Kidney epithelial cell (primary cell): ENCODE measurements at regions not wholly inside any gene's neighbourhood (a gene's known extent, or its start where the extent isn't known, plus 50 kb on each side); places are given as distances from the start of the nearest gene placed in this dataset.

Experiments
- DNase-seq: peaks from one replicate; pipeline ENCODE4 v3.0.0-alpha.2; 2010; ENCODE audit warnings: low read depth
- H3K27me3 ChIP-seq: 2 replicates; pipeline ENCODE4 v1.6.0; 2011; ENCODE audit warnings: low read length; ENCODE audit not compliant: control insufficient read depth, insufficient read depth
- H3K36me3 ChIP-seq: 2 replicates; pipeline ENCODE4 v1.5.1; 2011; ENCODE audit warnings: low read length; ENCODE audit not compliant: control insufficient read depth, insufficient read depth
- H3K4me3 ChIP-seq: 2 replicates; pipeline ENCODE4 v1.5.1; 2011; ENCODE audit warnings: low read depth, mild to moderate bottlenecking, control low read depth, low read length
- TF ChIP-seq, protein P1 (sequence below): IDR thresholded peaks from 2 replicates; pipeline ENCODE4 v1.5.1; 2011; ENCODE audit warnings: mild to moderate bottlenecking, moderate library complexity, low read length, control low read depth, inconsistent platforms; ENCODE audit not compliant: insufficient read depth, poor library complexity, severe bottlenecking

DNA sequence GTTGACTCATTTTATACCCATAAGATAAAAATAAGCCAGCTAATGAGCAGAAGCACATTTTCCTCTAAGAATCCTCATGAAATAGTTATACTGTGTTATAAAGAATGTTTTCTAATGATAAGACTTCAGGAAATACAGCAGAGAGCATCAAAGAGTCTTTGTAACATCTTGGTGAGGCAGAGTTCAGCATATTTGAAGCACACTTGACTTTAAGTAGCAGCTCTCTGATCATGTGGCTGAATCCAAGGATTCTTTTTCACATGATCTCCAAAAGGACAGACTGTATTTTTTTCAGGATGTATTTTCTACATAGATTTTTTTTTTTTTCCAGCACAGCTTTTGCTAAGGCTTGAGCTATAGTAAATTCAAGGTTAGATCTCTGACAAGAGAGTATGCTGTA, 195.1 kb downstream of the SI start:
- Histone ChIP-seq H3K4me3 (no peak overlapping the region), H3K36me3 (no peaks in the 10 kb centered on the region), H3K27me3 (no peaks in the 10 kb centered on the region)
- TF ChIP-seq, protein P1, sequence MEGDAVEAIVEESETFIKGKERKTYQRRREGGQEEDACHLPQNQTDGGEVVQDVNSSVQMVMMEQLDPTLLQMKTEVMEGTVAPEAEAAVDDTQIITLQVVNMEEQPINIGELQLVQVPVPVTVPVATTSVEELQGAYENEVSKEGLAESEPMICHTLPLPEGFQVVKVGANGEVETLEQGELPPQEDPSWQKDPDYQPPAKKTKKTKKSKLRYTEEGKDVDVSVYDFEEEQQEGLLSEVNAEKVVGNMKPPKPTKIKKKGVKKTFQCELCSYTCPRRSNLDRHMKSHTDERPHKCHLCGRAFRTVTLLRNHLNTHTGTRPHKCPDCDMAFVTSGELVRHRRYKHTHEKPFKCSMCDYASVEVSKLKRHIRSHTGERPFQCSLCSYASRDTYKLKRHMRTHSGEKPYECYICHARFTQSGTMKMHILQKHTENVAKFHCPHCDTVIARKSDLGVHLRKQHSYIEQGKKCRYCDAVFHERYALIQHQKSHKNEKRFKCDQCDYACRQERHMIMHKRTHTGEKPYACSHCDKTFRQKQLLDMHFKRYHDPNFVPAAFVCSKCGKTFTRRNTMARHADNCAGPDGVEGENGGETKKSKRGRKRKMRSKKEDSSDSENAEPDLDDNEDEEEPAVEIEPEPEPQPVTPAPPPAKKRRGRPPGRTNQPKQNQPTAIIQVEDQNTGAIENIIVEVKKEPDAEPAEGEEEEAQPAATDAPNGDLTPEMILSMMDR, result no peak
- DNase-seq, result no peak

DNA sequence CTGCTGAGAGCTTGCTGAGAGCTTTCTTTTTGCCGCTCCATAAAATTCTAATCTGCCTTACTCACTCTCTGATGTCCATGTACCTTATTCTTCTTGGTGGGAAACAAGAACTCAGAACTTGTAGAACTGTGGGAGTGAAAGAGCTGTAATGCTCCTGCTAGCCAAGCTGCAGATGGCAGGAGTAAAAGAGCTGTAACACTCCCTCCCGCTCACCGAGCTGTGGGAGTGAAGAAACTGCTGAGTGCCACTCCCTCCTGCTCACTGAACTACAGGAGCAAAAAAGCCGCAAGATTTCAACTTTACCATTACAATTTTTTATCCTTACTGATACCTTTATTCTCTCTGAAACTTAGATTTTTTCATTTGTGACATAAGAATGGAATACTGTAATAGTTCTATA, 199.1 kb downstream of the SI start:
- Histone ChIP-seq H3K27me3 (no peaks in the 10 kb centered on the region), H3K4me3 (no peak overlapping the region), H3K36me3 (no peaks in the 10 kb centered on the region)
- TF ChIP-seq, protein P1, result no peak
- peak; percentile 10 for DNase-seq

DNA sequence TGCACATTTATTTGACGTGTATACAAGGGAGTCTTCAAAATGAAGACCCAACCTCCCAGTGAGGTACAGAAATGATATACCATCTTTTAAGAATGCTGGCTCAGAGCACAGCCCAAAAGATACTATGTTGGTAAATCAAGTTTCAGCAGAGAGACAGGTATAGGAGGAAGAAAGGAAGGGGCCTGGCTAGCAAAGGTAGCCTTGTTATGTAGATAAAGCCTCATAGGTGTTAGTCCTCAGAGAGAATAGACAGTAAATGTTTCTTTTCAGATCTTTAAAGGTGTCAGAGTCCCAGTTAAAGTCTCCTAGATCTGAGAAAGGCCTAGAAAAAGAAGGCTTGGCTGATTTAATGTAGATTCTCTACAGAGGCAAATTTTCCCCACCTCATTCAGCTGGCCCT, 213.8 kb downstream of the SI start:
- TF ChIP-seq, protein P1, result no peak
- DNase-seq, result no peak
- H3K36me3 ChIP-seq, result no peaks in the 10 kb centered on the region
- no peak overlapping the region for H3K4me3 ChIP-seq
- no peaks in the 10 kb centered on the region for H3K27me3 ChIP-seq

DNA sequence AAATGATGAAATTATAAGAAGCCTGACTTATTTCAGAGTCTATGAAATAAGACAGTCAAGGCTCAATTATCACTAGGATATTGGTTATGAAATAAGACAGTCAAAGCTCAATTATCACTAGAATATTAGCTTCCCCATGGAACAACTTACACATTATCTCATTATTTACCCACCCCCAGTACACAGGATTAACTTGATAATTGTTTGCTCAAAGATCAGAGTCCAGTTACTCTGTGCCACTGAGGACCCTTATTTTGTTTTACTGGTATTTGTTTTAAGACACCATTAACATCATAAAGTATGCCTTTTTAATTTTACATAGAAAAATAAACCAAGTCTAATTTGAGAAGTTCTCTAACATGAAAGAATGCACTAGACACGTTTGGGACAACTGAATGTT, 225.4 kb downstream of the SI start:
- Histone ChIP-seq H3K36me3 (no peaks in the 10 kb centered on the region), H3K27me3 (no peaks in the 10 kb centered on the region), H3K4me3 (no peak overlapping the region)
- DNase-seq, result no peak
- TF ChIP-seq, protein P1, result no peak

DNA sequence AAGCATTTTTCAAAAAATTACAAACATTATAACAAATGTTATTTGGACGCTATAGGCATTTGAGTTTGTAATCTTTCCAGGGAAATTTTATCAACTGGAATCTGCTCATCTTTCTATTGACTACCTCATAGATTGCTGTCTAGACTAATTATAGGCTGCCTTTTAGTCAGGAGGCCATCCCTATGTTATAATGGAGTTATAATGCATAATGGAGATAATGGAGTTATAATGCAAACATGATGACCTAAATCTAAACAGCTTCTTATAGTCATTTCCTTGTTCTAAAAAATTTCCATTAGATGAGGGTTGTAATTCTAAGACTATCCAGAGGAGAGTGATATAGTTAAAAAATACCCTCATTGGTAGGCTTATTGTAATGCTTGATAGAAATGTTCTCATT, 226.4 kb downstream of the SI start:
- Histone ChIP-seq H3K36me3 (no peaks in the 10 kb centered on the region), H3K4me3 (no peak overlapping the region), H3K27me3 (no peaks in the 10 kb centered on the region)
- DNase-seq, result no peak
- TF ChIP-seq, protein P1, result no peak

DNA sequence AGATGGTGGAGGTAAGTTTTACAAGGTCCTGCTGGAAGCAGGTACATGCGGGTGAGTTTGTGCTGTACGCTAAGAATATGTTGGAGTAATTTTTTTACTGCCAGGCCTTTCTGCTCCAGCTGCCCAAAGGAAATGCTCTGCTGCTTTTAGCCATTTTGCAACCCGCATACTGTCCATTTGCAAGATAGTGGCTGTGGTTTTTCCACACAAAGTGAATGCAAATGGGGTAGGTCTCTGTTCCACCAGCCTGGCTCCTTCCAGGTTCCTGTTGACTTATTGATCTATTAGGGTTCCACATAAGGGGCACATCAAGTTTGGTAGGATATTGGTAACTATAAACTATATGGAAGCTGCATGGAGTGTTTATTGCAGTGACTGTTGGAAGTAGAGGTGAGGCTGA, 227.1 kb downstream of the SI start:
- DNase-seq, result no peak
- TF ChIP-seq, protein P1, result no peak
- Histone ChIP-seq H3K27me3 (no peaks in the 10 kb centered on the region), H3K4me3 (no peak overlapping the region), H3K36me3 (no peaks in the 10 kb centered on the region)
